ENCODE measurements at regions not wholly inside any gene's neighbourhood (a gene's known extent, or its start where the extent isn't known, plus 50 kb on each side); places are given as distances from the start of the nearest gene placed in this dataset.

GRCh38 chr12:124125203-124125871 is 152.3 kb downstream of the ZNF664 start (continued):
- TF ChIP-seq, protein P1, sequence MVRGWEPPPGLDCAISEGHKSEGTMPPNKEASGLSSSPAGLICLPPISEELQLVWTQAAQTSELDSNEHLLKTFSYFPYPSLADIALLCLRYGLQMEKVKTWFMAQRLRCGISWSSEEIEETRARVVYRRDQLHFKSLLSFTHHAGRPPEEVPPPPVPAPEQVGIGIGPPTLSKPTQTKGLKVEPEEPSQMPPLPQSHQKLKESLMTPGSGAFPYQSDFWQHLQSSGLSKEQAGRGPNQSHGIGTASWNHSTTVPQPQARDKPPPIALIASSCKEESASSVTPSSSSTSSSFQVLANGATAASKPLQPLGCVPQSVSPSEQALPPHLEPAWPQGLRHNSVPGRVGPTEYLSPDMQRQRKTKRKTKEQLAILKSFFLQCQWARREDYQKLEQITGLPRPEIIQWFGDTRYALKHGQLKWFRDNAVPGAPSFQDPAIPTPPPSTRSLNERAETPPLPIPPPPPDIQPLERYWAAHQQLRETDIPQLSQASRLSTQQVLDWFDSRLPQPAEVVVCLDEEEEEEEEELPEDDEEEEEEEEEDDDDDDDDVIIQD (CRISPR knock-in tag; IDR thresholded peaks at IDR 0.05; ENCODE audit: low read depth), result no peak
- no peak for TF ChIP-seq ZBTB7B (CRISPR knock-in tag; IDR thresholded peaks at IDR 0.05)
- TF ChIP-seq, protein P2, sequence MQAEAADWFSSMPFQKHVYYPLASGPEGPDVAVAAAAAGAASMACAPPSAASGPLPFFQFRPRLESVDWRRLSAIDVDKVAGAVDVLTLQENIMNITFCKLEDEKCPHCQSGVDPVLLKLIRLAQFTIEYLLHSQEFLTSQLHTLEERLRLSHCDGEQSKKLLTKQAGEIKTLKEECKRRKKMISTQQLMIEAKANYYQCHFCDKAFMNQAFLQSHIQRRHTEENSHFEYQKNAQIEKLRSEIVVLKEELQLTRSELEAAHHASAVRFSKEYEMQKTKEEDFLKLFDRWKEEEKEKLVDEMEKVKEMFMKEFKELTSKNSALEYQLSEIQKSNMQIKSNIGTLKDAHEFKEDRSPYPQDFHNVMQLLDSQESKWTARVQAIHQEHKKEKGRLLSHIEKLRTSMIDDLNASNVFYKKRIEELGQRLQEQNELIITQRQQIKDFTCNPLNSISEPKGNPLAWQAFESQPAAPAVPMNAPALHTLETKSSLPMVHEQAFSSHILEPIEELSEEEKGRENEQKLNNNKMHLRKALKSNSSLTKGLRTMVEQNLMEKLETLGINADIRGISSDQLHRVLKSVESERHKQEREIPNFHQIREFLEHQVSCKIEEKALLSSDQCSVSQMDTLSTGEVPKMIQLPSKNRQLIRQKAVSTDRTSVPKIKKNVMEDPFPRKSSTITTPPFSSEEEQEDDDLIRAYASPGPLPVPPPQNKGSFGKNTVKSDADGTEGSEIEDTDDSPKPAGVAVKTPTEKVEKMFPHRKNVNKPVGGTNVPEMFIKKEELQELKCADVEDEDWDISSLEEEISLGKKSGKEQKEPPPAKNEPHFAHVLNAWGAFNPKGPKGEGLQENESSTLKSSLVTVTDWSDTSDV (CRISPR knock-in tag; IDR thresholded peaks at IDR 0.05), result no peak
- no peak for TF ChIP-seq ZNF510 (CRISPR knock-in tag; IDR thresholded peaks at IDR 0.05; ENCODE audit: low read depth)
- TF ChIP-seq, protein P3, sequence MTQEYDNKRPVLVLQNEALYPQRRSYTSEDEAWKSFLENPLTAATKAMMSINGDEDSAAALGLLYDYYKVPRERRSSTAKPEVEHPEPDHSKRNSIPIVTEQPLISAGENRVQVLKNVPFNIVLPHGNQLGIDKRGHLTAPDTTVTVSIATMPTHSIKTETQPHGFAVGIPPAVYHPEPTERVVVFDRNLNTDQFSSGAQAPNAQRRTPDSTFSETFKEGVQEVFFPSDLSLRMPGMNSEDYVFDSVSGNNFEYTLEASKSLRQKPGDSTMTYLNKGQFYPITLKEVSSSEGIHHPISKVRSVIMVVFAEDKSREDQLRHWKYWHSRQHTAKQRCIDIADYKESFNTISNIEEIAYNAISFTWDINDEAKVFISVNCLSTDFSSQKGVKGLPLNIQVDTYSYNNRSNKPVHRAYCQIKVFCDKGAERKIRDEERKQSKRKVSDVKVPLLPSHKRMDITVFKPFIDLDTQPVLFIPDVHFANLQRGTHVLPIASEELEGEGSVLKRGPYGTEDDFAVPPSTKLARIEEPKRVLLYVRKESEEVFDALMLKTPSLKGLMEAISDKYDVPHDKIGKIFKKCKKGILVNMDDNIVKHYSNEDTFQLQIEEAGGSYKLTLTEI (CRISPR knock-in tag; conservative IDR thresholded peaks at IDR 0.05), result no peak
- TF ChIP-seq ZSCAN30 (CRISPR knock-in tag; IDR thresholded peaks at IDR 0.05), result no peak
- no peak for TF ChIP-seq ZNF616 (CRISPR knock-in tag; IDR thresholded peaks at IDR 0.05; ENCODE audit: low read depth)
- no peak for TF ChIP-seq REXO4 (CRISPR knock-in tag; IDR thresholded peaks at IDR 0.05; ENCODE audit: borderline replicate concordance)
